ENCODE measurements at regions not wholly inside any gene's neighbourhood (a gene's known extent, or its start where the extent isn't known, plus 50 kb on each side); places are given as distances from the start of the nearest gene placed in this dataset.

GRCh38 chr13:59450229-59450628, 713.5 kb downstream of the DIAPH3 start (continued):
- no peak for TF ChIP-seq E2F8 (IDR thresholded peaks at IDR 0.05; ENCODE audit: low read depth, partially characterized antibody)
- no peak for TF ChIP-seq HDAC2 (IDR thresholded peaks at IDR 0.05)
- TF ChIP-seq EZH2 (IDR thresholded peaks at IDR 0.05; ENCODE audit: borderline replicate concordance, control insufficient read depth, low read depth, low read length): no peak
- TF ChIP-seq IRF4 (IDR thresholded peaks at IDR 0.05; ENCODE audit: low read depth, low read length): no peak
- TF ChIP-seq FOXK2 (IDR thresholded peaks at IDR 0.05): no peak
- no peak for TF ChIP-seq SREBF1 (IDR thresholded peaks at IDR 0.05; ENCODE audit: low read length)
- no peak for TF ChIP-seq RBBP5 (conservative IDR thresholded peaks at IDR 0.05)
- TF ChIP-seq MTA2 (IDR thresholded peaks at IDR 0.05; ENCODE audit: low read depth): no peak
- TF ChIP-seq POLR2AphosphoS2 (IDR thresholded peaks at IDR 0.05; ENCODE audit: low read depth, low read length): no peak
- TF ChIP-seq, protein P1, sequence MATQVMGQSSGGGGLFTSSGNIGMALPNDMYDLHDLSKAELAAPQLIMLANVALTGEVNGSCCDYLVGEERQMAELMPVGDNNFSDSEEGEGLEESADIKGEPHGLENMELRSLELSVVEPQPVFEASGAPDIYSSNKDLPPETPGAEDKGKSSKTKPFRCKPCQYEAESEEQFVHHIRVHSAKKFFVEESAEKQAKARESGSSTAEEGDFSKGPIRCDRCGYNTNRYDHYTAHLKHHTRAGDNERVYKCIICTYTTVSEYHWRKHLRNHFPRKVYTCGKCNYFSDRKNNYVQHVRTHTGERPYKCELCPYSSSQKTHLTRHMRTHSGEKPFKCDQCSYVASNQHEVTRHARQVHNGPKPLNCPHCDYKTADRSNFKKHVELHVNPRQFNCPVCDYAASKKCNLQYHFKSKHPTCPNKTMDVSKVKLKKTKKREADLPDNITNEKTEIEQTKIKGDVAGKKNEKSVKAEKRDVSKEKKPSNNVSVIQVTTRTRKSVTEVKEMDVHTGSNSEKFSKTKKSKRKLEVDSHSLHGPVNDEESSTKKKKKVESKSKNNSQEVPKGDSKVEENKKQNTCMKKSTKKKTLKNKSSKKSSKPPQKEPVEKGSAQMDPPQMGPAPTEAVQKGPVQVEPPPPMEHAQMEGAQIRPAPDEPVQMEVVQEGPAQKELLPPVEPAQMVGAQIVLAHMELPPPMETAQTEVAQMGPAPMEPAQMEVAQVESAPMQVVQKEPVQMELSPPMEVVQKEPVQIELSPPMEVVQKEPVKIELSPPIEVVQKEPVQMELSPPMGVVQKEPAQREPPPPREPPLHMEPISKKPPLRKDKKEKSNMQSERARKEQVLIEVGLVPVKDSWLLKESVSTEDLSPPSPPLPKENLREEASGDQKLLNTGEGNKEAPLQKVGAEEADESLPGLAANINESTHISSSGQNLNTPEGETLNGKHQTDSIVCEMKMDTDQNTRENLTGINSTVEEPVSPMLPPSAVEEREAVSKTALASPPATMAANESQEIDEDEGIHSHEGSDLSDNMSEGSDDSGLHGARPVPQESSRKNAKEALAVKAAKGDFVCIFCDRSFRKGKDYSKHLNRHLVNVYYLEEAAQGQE (IDR thresholded peaks at IDR 0.05; ENCODE audit: low read depth, low read length): no peak
- no peak for TF ChIP-seq CBX5 (IDR thresholded peaks at IDR 0.05; ENCODE audit: low read depth)
- TF ChIP-seq STAT1 (conservative IDR thresholded peaks at IDR 0.05): no peak
- no peak for TF ChIP-seq SMARCA5 (IDR thresholded peaks at IDR 0.05)
